HG03139 (cell line): ENCODE measurements at regions not wholly inside any gene's neighbourhood (a gene's known extent, or its start where the extent isn't known, plus 50 kb on each side); places are given as distances from the start of the nearest gene placed in this dataset.

ENCODE experiments used
- ATAC-seq: cut with Tn5 transposase; IDR thresholded peaks from one replicate; pipeline ENCODE4 v1.9.1; 2021; ENCODE audit not compliant: unreplicated experiment

GRCh38 chr5:66540078-66540477, 56.1 kb upstream of the MAST4 start:
- ATAC-seq, result no peak

- ATAC-seq, result no peak
Observed at GRCh38 chr5:66542711-66543110, 53.5 kb upstream of the MAST4 start.
